ENCODE measurements at regions not wholly inside any gene's neighbourhood (a gene's known extent, or its start where the extent isn't known, plus 50 kb on each side); places are given as distances from the start of the nearest gene placed in this dataset.

DNA sequence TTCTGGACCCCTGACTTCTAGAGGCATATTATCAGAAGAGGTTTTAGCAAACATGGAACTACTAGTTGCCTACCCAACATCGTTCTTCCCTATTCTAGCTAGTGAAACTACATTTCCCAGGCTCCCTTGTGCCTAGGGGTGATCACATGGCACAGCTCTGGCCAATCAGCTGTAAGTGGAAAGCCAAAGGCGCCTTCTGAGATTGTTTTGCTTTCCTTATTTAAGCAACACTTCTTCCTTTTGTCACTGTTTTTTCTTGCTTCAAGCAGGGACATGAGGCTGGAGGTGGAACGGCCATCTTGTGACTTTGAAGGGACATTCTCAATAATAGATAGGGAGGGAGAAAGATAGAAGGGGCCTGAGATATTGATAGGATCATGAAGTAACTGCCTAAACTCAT, 136.7 kb downstream of the ZNF664 start (continued):
- TF ChIP-seq NCOA4 (IDR thresholded peaks at IDR 0.05; ENCODE audit: partially characterized antibody) (no peak), MECOM (CRISPR knock-in tag; IDR thresholded peaks at IDR 0.05) (no peak), ZNF79 (CRISPR knock-in tag; IDR thresholded peaks at IDR 0.05; ENCODE audit: low read depth) (no peak), CBX5 (IDR thresholded peaks at IDR 0.05; ENCODE audit: borderline replicate concordance, low read depth) (no peak), KLF6 (CRISPR knock-in tag; IDR thresholded peaks at IDR 0.05; ENCODE audit: borderline replicate concordance) (no peak), ZC3H4 (CRISPR knock-in tag; IDR thresholded peaks at IDR 0.05; ENCODE audit: borderline replicate concordance) (no peak), ZNF639 (CRISPR knock-in tag; conservative IDR thresholded peaks at IDR 0.05 in 1 of 2, IDR thresholded peaks at IDR 0.05 in 1 of 2) (no peak), MYC (IDR thresholded peaks at IDR 0.05; ENCODE audit: low read depth, low read length) (no peak), MYC (CRISPR knock-in tag; IDR thresholded peaks at IDR 0.05; ENCODE audit: borderline replicate concordance, low read depth) (no peak), GABPB1 (CRISPR knock-in tag; IDR thresholded peaks at IDR 0.05) (no peak), MTA1 (IDR thresholded peaks at IDR 0.05; ENCODE audit: borderline replicate concordance) (no peak), COPS2 (conservative IDR thresholded peaks at IDR 0.05) (no peak), ZFPM2 (CRISPR knock-in tag; IDR thresholded peaks at IDR 0.05) (no peak), ZNF57 (CRISPR knock-in tag; IDR thresholded peaks at IDR 0.05) (no peak), ZC3H8 (IDR thresholded peaks at IDR 0.05) (no peak), THRB (CRISPR knock-in tag; conservative IDR thresholded peaks at IDR 0.05) (no peak)
- TF ChIP-seq, protein P1, sequence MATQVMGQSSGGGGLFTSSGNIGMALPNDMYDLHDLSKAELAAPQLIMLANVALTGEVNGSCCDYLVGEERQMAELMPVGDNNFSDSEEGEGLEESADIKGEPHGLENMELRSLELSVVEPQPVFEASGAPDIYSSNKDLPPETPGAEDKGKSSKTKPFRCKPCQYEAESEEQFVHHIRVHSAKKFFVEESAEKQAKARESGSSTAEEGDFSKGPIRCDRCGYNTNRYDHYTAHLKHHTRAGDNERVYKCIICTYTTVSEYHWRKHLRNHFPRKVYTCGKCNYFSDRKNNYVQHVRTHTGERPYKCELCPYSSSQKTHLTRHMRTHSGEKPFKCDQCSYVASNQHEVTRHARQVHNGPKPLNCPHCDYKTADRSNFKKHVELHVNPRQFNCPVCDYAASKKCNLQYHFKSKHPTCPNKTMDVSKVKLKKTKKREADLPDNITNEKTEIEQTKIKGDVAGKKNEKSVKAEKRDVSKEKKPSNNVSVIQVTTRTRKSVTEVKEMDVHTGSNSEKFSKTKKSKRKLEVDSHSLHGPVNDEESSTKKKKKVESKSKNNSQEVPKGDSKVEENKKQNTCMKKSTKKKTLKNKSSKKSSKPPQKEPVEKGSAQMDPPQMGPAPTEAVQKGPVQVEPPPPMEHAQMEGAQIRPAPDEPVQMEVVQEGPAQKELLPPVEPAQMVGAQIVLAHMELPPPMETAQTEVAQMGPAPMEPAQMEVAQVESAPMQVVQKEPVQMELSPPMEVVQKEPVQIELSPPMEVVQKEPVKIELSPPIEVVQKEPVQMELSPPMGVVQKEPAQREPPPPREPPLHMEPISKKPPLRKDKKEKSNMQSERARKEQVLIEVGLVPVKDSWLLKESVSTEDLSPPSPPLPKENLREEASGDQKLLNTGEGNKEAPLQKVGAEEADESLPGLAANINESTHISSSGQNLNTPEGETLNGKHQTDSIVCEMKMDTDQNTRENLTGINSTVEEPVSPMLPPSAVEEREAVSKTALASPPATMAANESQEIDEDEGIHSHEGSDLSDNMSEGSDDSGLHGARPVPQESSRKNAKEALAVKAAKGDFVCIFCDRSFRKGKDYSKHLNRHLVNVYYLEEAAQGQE (IDR thresholded peaks at IDR 0.05; ENCODE audit: borderline replicate concordance): peak; percentile 70; the same call in 1 of the 2 replicates
- TF ChIP-seq, protein P1 (CRISPR knock-in tag; IDR thresholded peaks at IDR 0.05; ENCODE audit: low read depth): no peak
- TF ChIP-seq, protein P2, sequence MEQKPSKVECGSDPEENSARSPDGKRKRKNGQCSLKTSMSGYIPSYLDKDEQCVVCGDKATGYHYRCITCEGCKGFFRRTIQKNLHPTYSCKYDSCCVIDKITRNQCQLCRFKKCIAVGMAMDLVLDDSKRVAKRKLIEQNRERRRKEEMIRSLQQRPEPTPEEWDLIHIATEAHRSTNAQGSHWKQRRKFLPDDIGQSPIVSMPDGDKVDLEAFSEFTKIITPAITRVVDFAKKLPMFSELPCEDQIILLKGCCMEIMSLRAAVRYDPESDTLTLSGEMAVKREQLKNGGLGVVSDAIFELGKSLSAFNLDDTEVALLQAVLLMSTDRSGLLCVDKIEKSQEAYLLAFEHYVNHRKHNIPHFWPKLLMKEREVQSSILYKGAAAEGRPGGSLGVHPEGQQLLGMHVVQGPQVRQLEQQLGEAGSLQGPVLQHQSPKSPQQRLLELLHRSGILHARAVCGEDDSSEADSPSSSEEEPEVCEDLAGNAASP (IDR thresholded peaks at IDR 0.05): no peak
